Hematopoietic multipotent progenitor cell treated with erythropoietin and hydrocortisone succinate and interleukin-3 and kit ligand, for 15 days (in vitro differentiated cells): ENCODE measurements at regions not wholly inside any gene's neighbourhood (a gene's known extent, or its start where the extent isn't known, plus 50 kb on each side); places are given as distances from the start of the nearest gene placed in this dataset.

Source experiments
- DNase-seq: peaks from one replicate; pipeline ENCODE4 v3.0.0-alpha.2; 2015; ENCODE audit warnings: low spot score

- no peak for DNase-seq
Measured at GRCh38 chr10:131635564-131636015, 265.2 kb upstream of the PPP2R2D start.

GRCh38 chr10:131636116-131636515 is 264.7 kb upstream of the PPP2R2D start:
- no peak for DNase-seq

- DNase-seq = no peak
Measured at GRCh38 chr10:131636841-131637724, 263.7 kb upstream of the PPP2R2D start.

GRCh38 chr10:131638049-131638879 is 262.5 kb upstream of the PPP2R2D start:
- DNase-seq = no peak

- DNase-seq = no peak
Measured at GRCh38 chr10:131638880-131639278, 261.9 kb upstream of the PPP2R2D start.

GRCh38 chr10:131640045-131640644 is 260.7 kb upstream of the PPP2R2D start:
- DNase-seq = no peak

GRCh38 chr10:131641231-131641630 is 259.6 kb upstream of the PPP2R2D start:
- no peak for DNase-seq

GRCh38 chr10:131641898-131642297 is 258.9 kb upstream of the PPP2R2D start:
- DNase-seq = no peak

- no peak for DNase-seq
Measured at GRCh38 chr10:131642966-131643365, 257.8 kb upstream of the PPP2R2D start.

GRCh38 chr10:131644289-131644688 is 256.5 kb upstream of the PPP2R2D start:
- DNase-seq = no peak

GRCh38 chr10:131644864-131645658 is 255.7 kb upstream of the PPP2R2D start:
- no peak for DNase-seq

GRCh38 chr10:131645756-131646155 is 255.1 kb upstream of the PPP2R2D start:
- DNase-seq = no peak

GRCh38 chr10:131646551-131647525 is 254.0 kb upstream of the PPP2R2D start:
- no peak for DNase-seq

GRCh38 chr10:131647789-131648188 is 253.0 kb upstream of the PPP2R2D start:
- no peak for DNase-seq

- no peak for DNase-seq
Measured at GRCh38 chr10:131648386-131649020, 252.3 kb upstream of the PPP2R2D start.

GRCh38 chr10:131649617-131650016 is 251.2 kb upstream of the PPP2R2D start:
- DNase-seq = no peak

- no peak for DNase-seq
Measured at GRCh38 chr10:131650169-131650705, 250.6 kb upstream of the PPP2R2D start.

GRCh38 chr10:131650771-131651673 is 249.8 kb upstream of the PPP2R2D start:
- no peak for DNase-seq
